HG02870 (cell line): ENCODE measurements at regions not wholly inside any gene's neighbourhood (a gene's known extent, or its start where the extent isn't known, plus 50 kb on each side); places are given as distances from the start of the nearest gene placed in this dataset.

ENCODE experiments used
- ATAC-seq: cut with Tn5 transposase; IDR thresholded peaks from one replicate; pipeline ENCODE4 v1.9.1; 2021; ENCODE audit warnings: mild to moderate bottlenecking, moderate library complexity; ENCODE audit not compliant: unreplicated experiment

GRCh38 chr3:103926936-103927335, 1439.8 kb upstream of the ALCAM start:
- ATAC-seq = no peak

GRCh38 chr3:103927896-103928295, 1438.8 kb upstream of the ALCAM start:
- no peak for ATAC-seq

GRCh38 chr3:103937094-103937493, 1429.6 kb upstream of the ALCAM start:
- no peak for ATAC-seq

- ATAC-seq = no peak
Observed at GRCh38 chr3:103947062-103947461, 1419.6 kb upstream of the ALCAM start.

- ATAC-seq = no peak
Observed at GRCh38 chr3:103949693-103950092, 1417.0 kb upstream of the ALCAM start.

GRCh38 chr3:103950676-103951075, 1416.0 kb upstream of the ALCAM start:
- no peak for ATAC-seq

GRCh38 chr3:103953796-103954195, 1412.9 kb upstream of the ALCAM start:
- ATAC-seq = no peak

GRCh38 chr3:103960819-103961218, 1405.9 kb upstream of the ALCAM start:
- no peak for ATAC-seq

GRCh38 chr3:103963599-103963998, 1403.1 kb upstream of the ALCAM start:
- ATAC-seq = no peak

- ATAC-seq = no peak
Observed at GRCh38 chr3:103965764-103966163, 1400.9 kb upstream of the ALCAM start.

- ATAC-seq = no peak
Observed at GRCh38 chr3:103966749-103967148, 1400.0 kb upstream of the ALCAM start.

- ATAC-seq = no peak
Observed at GRCh38 chr3:103968131-103968530, 1398.6 kb upstream of the ALCAM start.

- peak; percentile 80 for ATAC-seq
Observed at GRCh38 chr3:103968751-103969150, 1398.0 kb upstream of the ALCAM start.

GRCh38 chr3:103976931-103977339, 1389.8 kb upstream of the ALCAM start:
- no peak for ATAC-seq

GRCh38 chr3:103977417-103977816, 1389.3 kb upstream of the ALCAM start:
- no peak for ATAC-seq

- ATAC-seq = no peak
Observed at GRCh38 chr3:103991461-103992115, 1375.1 kb upstream of the ALCAM start.

GRCh38 chr3:103992469-103992868, 1374.2 kb upstream of the ALCAM start:
- ATAC-seq = no peak

GRCh38 chr3:104004956-104005355, 1361.8 kb upstream of the ALCAM start:
- ATAC-seq = no peak

- no peak for ATAC-seq
Observed at GRCh38 chr3:104005815-104006214, 1360.9 kb upstream of the ALCAM start.

GRCh38 chr3:104018541-104018940, 1348.2 kb upstream of the ALCAM start:
- no peak for ATAC-seq

- no peak for ATAC-seq
Observed at GRCh38 chr3:104031598-104031997, 1335.1 kb upstream of the ALCAM start.

- no peak for ATAC-seq
Observed at GRCh38 chr3:104032283-104032682, 1334.4 kb upstream of the ALCAM start.

GRCh38 chr3:104040896-104041295, 1325.8 kb upstream of the ALCAM start:
- ATAC-seq = no peak
